HEK293 (cell line): ENCODE measurements at regions not wholly inside any gene's neighbourhood (a gene's known extent, or its start where the extent isn't known, plus 50 kb on each side); places are given as distances from the start of the nearest gene placed in this dataset.
"Not testable (repeated sequence)": the region's sequence is repeated elsewhere in the genome, so short reads cannot be mapped to it uniquely, and the experiment has no call there.

Experiments used
- ZIC2 ChIP-seq: fragments of 450-650 bp; formaldehyde crosslinking; IDR thresholded peaks from 2 replicates; pipeline ENCODE4 v1.5.1; 2016; ENCODE audit warnings: missing biosample characterization, missing genetic modification characterization
- ZNF274 ChIP-seq, 2 experiments: fragments of 200-500 bp in 1 of 2; fragments of 450-650 bp in 1 of 2; sonication (Bioruptor generic) in 1 of 2; formaldehyde crosslinking in 1 of 2; IDR thresholded peaks; 2 replicates each; pipeline versions ENCODE4 v1.5.1 to v1.6.1; 2014 to 2016; ENCODE audit warnings: borderline replicate concordance in 1 of 2, inconsistent platforms in 1 of 2, low read length in 1 of 2, missing biosample characterization in 1 of 2, missing genetic modification characterization in 1 of 2
- ZNF654 ChIP-seq: fragments of 450-650 bp; formaldehyde crosslinking; IDR thresholded peaks from 2 replicates; pipeline ENCODE4 v1.5.1; 2016; ENCODE audit warnings: low read depth, missing biosample characterization, missing genetic modification characterization
- ZNF776 ChIP-seq: fragments of 450-650 bp; formaldehyde crosslinking; IDR thresholded peaks from 2 replicates; pipeline ENCODE4 v1.5.0; 2017; ENCODE audit warnings: missing biosample characterization, missing genetic modification characterization, borderline replicate concordance
- ZNF791 ChIP-seq: fragments of 450-650 bp; formaldehyde crosslinking; IDR thresholded peaks from 2 replicates; pipeline ENCODE4 v1.5.1; 2016; ENCODE audit warnings: missing biosample characterization, missing genetic modification characterization
- ZNF830 ChIP-seq: fragments of 450-650 bp; IDR thresholded peaks from 2 replicates; pipeline ENCODE4 v1.5.0; 2018; ENCODE audit warnings: missing biosample characterization, missing genetic modification characterization, low read depth, mild to moderate bottlenecking, moderate library complexity
- TF ChIP-seq, protein P1 (sequence below): fragments of 450-650 bp; formaldehyde crosslinking; IDR thresholded peaks from 2 replicates; pipeline ENCODE4 v1.5.1; 2016; ENCODE audit warnings: missing biosample characterization, missing genetic modification characterization

DNA sequence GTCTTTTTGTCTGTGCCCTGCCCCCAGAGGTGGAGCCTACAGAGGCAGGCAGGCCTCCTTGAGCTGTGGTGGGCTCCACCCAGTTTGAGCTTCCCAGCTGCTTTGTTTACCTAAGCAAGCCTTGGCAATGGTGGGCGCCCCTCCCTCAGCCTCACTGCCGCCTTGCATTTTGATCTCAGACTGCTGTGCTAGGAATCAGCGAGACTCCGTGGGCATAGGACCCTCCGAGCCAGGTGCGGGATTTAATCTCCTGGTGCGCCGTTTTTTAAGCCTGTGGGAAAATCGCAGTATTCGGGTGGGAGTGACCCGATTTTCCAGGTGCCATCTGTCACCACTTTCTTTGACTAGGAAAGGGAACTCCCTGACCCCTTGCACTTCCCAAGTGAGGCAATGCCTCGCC, 682.7 kb upstream of the ANO3 start:
- TF ChIP-seq ZNF791 (tag by site-specific recombination); ZNF274 (IDR thresholded peaks at IDR 0.05; ENCODE audit: low read length); ZNF274 (tag by site-specific recombination; IDR thresholded peaks at IDR 0.05; ENCODE audit: borderline replicate concordance); ZNF776 (tag by site-specific recombination); ZIC2 (tag by site-specific recombination); ZNF830; ZNF654 (tag by site-specific recombination): not testable (repeated sequence)
- TF ChIP-seq, protein P1, sequence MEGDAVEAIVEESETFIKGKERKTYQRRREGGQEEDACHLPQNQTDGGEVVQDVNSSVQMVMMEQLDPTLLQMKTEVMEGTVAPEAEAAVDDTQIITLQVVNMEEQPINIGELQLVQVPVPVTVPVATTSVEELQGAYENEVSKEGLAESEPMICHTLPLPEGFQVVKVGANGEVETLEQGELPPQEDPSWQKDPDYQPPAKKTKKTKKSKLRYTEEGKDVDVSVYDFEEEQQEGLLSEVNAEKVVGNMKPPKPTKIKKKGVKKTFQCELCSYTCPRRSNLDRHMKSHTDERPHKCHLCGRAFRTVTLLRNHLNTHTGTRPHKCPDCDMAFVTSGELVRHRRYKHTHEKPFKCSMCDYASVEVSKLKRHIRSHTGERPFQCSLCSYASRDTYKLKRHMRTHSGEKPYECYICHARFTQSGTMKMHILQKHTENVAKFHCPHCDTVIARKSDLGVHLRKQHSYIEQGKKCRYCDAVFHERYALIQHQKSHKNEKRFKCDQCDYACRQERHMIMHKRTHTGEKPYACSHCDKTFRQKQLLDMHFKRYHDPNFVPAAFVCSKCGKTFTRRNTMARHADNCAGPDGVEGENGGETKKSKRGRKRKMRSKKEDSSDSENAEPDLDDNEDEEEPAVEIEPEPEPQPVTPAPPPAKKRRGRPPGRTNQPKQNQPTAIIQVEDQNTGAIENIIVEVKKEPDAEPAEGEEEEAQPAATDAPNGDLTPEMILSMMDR = not testable (repeated sequence)
